22Rv1 (cell line): ENCODE measurements at regions not wholly inside any gene's neighbourhood (a gene's known extent, or its start where the extent isn't known, plus 50 kb on each side); places are given as distances from the start of the nearest gene placed in this dataset.

Source experiments
- CTCF ChIP-seq: fragments of 450-650 bp; IDR thresholded peaks from 2 replicates; pipeline ENCODE4 v1.5.1; 2017; ENCODE audit warnings: mild to moderate bottlenecking
- ZFX ChIP-seq: fragments of 450-650 bp; IDR thresholded peaks from 2 replicates; pipeline ENCODE4 v1.6.1; 2017; ENCODE audit warnings: antibody characterized with exemption, borderline replicate concordance

DNA sequence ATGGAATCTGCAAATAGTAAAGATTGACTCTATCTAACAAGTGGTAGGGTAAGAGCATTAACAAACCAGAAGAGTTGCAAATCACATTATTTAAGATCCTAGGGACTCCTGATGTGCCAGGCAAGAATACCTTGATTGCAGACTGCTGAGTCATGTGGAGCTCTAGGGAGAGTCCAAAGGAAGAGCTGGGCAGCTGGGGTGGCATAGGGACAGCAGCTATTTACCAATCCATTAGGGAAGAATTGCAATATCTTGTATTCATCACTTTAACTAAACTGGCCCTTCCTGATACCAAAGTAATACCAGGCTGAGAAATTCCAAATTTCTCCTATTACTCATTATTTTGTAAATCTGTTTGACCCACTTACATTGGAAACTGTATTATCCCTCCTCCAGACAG, 52.2 kb upstream of the ACP3 start:
- TF ChIP-seq CTCF (no peak), ZFX (no peak)
